Adrenal gland (tissue), 5 donors: ENCODE measurements at regions not wholly inside any gene's neighbourhood (a gene's known extent, or its start where the extent isn't known, plus 50 kb on each side); places are given as distances from the start of the nearest gene placed in this dataset.

ENCODE experiments used
- POLR2A ChIP-seq, 2 donors: fragments of 450-650 bp; IDR thresholded peaks; one replicate each; pipeline ENCODE4 v1.6.1; 2017; ENCODE audit warnings: antibody characterized with exemption in 2 of 2, mild to moderate bottlenecking in 2 of 2, moderate library complexity in 1 of 2
- TF ChIP-seq, protein P1 (sequence below), 6 experiments: fragments of 450-650 bp in 4 of 6; fragments of 200-600 bp in 2 of 6; sonication (generic) in 1 of 6; IDR thresholded peaks; 1 replicate in 5 of 6; 2 replicates in 1 of 6; pipeline versions ENCODE4 v1.5.1 to v1.8.0; 2016 to 2021; ENCODE audit warnings: antibody characterized with exemption in 6 of 6, mild to moderate bottlenecking in 2 of 6, moderate library complexity in 1 of 6
- donor health status: DM: no; HTN: no; CAD: no.

DNA sequence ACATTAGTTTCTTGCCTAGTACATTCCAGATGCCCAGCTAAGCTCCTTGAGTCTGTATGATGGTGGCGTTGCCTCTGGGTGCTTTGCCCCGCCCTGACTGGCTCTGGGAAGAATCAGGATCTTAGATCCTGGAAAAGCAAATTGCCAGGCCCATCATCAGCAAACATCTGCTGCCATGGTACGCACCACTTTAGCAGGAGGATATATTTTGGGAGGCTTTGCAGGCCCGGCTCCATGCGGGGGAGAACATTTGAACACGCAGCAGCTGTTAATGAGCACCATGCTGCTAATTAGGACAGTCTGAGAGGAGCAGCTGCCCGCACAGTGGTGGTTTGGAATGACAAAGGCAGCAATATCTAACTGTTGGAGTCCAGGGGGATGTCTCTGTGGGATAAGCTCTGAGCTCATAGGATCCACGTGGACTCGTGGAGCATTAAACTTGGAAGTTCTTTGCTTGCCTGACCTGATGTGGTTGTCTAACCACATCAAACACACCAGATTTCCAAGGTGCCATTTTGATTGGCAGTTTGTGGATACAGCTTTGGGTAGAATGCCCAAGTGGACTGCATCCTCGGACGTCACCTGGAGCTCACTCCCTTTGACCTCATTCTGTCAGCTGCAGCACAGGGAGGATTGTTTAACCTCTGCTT lies 217.0 kb upstream of the ZBED5 start:
- TF ChIP-seq POLR2A (IDR thresholded peaks at IDR 0.05) = no peak
- TF ChIP-seq, protein P1, sequence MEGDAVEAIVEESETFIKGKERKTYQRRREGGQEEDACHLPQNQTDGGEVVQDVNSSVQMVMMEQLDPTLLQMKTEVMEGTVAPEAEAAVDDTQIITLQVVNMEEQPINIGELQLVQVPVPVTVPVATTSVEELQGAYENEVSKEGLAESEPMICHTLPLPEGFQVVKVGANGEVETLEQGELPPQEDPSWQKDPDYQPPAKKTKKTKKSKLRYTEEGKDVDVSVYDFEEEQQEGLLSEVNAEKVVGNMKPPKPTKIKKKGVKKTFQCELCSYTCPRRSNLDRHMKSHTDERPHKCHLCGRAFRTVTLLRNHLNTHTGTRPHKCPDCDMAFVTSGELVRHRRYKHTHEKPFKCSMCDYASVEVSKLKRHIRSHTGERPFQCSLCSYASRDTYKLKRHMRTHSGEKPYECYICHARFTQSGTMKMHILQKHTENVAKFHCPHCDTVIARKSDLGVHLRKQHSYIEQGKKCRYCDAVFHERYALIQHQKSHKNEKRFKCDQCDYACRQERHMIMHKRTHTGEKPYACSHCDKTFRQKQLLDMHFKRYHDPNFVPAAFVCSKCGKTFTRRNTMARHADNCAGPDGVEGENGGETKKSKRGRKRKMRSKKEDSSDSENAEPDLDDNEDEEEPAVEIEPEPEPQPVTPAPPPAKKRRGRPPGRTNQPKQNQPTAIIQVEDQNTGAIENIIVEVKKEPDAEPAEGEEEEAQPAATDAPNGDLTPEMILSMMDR (IDR thresholded peaks at IDR 0.05) = no peak
